ENCODE measurements at regions not wholly inside any gene's neighbourhood (a gene's known extent, or its start where the extent isn't known, plus 50 kb on each side); places are given as distances from the start of the nearest gene placed in this dataset.
"Not testable (repeated sequence)": the region's sequence is repeated elsewhere in the genome, so short reads cannot be mapped to it uniquely, and the experiment has no call there.

DNA sequence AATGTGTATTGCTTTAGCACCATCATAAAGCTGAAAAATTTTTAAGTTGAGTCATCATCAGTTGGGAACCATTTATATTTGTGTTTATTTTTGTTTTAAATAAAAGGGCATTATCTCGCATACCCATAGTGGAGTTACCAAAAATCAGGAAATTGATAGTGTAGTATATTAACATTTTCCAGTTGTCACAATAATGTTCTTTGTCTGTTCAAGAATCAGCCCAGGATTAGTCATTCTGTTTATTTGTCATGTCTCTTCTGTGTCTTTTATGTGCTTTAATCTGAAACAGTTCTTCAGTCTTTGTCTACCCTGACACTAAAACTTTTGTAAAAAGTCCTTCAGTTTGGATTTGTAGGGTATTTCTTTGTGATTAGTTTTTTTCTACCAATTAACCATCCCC lies 827.8 kb upstream of the ZWINT start:
- no peak for DNase-seq (ENCODE audit: low read depth, low spot score)

DNA sequence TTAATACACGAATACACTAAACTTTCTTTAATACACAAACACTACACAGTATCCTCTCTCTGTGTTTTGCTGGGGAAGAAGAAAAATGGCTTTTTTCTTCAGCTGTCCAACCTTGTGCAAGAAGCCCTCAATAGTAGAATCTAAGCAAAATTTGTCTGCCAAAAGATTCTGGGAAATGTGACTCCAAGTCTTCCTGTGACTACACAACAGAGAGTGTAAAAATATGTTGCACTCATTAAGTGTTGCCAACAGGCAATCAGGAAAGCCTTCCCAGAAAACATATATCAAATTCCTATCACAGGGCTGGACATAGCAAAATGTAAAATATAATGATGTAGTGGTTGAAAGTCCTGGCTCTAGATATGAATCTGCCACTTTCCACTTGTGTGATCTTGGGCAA lies 825.1 kb upstream of the ZWINT start:
- no peak for DNase-seq (ENCODE audit: low read depth, low spot score)

- DNase-seq (ENCODE audit: low read depth, low spot score) = no peak
These were observed 808.5 kb upstream of the ZWINT start for GRCh38 chr10:57169597-57169996.

- no peak for DNase-seq (ENCODE audit: low read depth, low spot score)
These were observed 807.7 kb upstream of the ZWINT start for GRCh38 chr10:57168611-57169240.

GRCh38 chr10:57165671-57166070 lies 804.6 kb upstream of the ZWINT start:
- DNase-seq (ENCODE audit: low read depth, low spot score) = no peak

DNA sequence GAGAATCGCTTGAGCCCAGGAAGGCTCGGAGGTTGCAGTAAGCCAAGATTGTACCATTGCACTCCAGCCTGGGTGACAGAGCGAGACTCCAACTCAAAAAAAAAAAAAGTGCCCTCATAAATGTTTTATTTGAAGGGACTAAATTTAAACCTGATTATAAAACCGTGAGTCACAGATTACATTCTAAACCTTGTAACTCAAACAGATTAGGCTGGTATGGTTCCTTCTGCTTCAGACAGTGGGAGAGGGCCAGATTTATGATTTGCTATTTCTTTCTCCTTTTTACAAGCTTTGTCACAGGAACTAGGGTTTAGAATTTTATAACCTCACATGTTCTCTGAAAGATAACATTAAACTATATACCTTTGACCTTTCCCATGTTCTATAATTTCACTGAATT lies 801.2 kb upstream of the ZWINT start:
- no peak for DNase-seq (ENCODE audit: low read depth, low spot score)

GRCh38 chr10:57161157-57161556 lies 800.1 kb upstream of the ZWINT start:
- DNase-seq (ENCODE audit: low read depth, low spot score) = no peak

DNA sequence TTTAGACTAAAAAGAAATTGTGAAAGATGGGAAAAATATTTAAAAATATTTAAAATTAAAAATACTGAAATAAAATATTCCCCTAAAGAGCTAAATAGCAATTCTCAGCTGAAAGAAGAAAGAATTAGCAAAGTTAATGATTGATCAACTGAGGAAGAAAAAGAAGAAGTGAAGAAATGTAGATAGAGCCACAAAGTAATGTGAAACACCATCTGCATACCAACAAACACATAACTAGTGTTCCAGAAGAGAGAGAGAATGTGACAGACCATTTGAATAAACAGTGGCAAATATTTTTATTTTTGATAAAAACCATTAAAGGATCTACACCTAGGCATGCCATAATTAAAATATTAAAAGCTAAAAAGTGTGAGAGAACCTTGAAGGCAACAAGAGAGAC lies 784.5 kb upstream of the ZWINT start:
- no peak for DNase-seq (ENCODE audit: low read depth, low spot score)

DNA sequence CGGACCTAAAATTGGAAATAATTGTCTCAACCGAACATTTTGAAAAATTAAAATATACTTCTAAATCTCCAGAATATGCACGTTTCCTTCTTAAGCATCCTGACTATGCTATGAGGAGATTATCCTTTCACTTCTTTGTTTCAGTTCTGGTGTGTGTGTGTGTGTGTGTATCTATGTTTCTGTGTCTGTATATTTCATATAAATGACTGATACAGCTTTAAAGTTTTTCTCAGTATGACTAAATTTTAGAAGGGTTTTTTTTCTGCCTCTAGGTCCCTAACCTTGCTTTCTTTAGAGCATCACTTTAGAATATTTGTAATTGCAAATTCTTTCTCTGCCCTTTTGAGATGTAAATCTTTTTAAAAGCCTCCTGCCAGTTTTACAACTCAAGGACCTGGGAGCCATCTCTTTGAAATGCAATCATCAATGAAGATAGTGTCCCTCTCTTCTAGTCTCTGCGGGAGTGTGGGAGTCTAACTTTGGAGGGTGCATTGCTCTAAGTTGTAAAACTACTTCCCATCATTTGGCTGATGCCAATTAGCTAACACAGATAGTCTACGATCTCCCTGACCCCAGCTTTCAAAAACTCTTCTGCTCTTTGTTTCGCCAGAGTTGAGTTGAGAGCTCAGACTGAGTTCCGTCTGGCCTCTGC lies 782.0 kb upstream of the ZWINT start:
- DNase-seq (ENCODE audit: low read depth, low spot score) = no peak

GRCh38 chr10:57141708-57142107 lies 780.6 kb upstream of the ZWINT start:
- no peak for DNase-seq (ENCODE audit: low read depth, low spot score)

- no peak for DNase-seq (ENCODE audit: low read depth, low spot score)
These were observed 758.6 kb upstream of the ZWINT start for GRCh38 chr10:57119684-57120083.

- no peak for DNase-seq (ENCODE audit: low read depth, low spot score)
These were observed 752.5 kb upstream of the ZWINT start for GRCh38 chr10:57113545-57113944.

DNA sequence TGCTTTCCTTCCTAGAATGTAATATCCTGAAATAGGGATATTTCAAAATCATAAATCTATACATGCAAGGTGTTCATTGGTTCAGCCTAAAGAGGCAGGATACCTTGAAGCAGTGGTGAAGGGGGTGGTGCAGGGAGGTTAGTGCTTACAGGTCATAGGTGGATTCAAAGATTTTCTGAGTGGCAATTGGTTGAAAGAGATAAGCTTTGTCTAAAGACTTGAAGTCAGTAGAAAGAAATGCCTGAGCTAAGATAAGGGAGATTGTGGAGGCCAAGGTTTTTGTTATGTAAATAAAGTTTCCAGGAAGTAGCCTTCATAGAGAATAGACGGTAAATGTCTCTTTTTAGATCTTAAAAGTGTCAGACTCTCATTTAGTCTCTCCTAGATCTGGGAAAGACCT lies 741.2 kb upstream of the ZWINT start:
- DNase-seq (ENCODE audit: low read depth, low spot score) = no peak

DNA sequence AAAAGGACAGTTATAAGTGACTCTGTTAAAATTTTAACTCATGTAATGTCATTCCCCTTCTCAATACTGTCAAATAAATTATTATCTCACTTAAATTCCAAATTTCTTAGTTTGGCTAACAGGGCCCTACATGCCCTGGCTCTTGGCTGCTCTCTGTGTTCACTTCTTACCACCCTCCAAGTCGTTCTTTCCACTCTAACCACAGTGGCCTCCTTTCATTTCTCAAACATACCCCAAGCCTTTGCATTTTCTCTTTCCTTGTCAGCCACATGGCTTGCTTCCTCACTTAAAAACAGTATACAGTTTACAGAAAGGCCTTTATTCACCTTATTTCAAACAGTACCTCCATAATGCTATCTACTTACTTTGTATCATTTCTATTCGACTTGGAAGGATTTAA lies 737.1 kb upstream of the ZWINT start:
- no peak for DNase-seq (ENCODE audit: low read depth, low spot score)

- DNase-seq (ENCODE audit: low read depth, low spot score) = no peak
These were observed 735.0 kb upstream of the ZWINT start for GRCh38 chr10:57096044-57096443.

GRCh38 chr10:57094965-57095364 lies 733.9 kb upstream of the ZWINT start:
- no peak for DNase-seq (ENCODE audit: low read depth, low spot score)

DNA sequence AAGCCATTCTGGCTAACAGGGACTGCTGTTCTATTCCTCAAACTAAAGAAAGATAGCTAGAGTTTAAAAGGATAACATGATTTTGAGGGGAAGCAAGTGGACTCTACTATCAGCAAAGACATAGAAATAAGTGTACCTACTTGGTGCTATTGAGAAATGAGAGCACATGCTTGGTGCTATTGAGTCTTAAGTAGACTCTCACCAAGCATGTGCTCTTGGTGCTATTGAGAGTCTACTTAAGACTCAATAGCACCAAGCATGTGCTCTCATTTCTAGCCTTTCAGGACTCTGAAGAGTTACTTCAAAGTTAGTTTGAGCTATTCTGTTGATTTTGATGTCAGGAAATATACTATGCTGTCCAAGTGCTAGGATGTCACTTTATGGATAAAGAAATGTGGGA lies 733.0 kb upstream of the ZWINT start:
- no peak for DNase-seq (ENCODE audit: low read depth, low spot score)

DNA sequence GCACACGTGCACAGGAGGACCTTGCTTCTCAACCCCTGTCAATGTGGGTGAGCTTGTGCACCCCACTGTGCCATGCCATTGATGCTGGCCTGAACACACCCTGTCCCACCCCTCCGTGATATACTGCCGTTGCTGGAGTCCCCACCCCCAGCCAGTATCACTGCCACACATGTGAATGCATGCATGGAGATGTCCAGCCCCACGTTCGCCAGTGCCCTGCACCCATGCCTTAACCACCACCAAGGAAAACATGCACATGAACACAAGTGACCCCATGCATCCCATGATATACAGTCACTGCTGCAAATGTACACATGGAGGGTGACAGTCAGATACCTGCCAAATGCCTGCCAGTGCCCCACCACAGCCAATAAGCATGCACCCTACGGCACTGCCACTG lies 692.5 kb upstream of the ZWINT start:
- no peak for DNase-seq (ENCODE audit: low read depth, low spot score)

GRCh38 chr10:57049096-57049495 lies 688.0 kb upstream of the ZWINT start:
- no peak for DNase-seq (ENCODE audit: low read depth, low spot score)

GRCh38 chr10:57038531-57038930 lies 677.5 kb upstream of the ZWINT start:
- no peak for DNase-seq (ENCODE audit: low read depth, low spot score)

DNA sequence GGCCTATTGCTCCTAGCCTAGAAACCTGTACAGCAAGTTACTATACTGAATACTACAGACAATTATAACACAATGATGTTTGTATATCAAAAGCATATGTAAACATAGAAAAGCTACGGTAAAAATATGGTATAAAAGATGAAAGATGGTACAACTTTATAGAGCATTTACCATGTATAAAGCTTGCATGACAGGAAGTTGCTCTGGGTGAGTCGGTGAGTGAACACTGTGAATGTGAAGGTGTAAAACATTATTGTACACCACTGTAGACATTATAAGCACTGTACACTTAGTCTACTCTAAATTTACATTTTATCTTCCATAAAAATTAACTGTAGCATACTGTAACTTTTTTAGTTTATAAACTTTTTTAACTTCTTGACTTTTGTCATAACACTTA lies 674.3 kb upstream of the ZWINT start:
- no peak for DNase-seq (ENCODE audit: low read depth, low spot score)

GRCh38 chr10:57032301-57032700 lies 671.2 kb upstream of the ZWINT start:
- DNase-seq (ENCODE audit: low read depth, low spot score) = not testable (repeated sequence)

- no peak for DNase-seq (ENCODE audit: low read depth, low spot score)
These were observed 670.3 kb upstream of the ZWINT start for GRCh38 chr10:57031346-57031745.

DNA sequence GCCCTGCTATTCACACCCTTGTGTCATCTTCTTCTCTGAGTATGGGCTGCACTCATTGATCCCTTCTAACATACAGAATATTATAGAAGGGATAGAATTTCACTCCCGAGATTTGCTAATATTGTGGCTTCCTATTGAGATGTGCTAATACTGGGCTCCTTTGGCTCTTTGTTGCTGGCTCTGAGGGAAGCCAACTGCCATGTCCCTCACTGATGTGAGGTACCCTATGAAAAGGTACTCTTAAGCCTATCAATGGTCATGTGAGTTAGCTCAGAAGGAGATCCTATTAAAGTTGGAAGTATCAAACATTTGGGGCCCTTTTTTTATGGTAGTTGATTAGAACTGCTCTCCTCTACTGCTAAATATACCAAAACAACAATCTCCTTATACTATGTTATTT lies 665.2 kb upstream of the ZWINT start:
- DNase-seq (ENCODE audit: low read depth, low spot score) = no peak
